ENCODE measurements at regions not wholly inside any gene's neighbourhood (a gene's known extent, or its start where the extent isn't known, plus 50 kb on each side); places are given as distances from the start of the nearest gene placed in this dataset.
A peak's percentile ranks its signal among the peaks of the same experiment; 100 is the strongest.

DNA sequence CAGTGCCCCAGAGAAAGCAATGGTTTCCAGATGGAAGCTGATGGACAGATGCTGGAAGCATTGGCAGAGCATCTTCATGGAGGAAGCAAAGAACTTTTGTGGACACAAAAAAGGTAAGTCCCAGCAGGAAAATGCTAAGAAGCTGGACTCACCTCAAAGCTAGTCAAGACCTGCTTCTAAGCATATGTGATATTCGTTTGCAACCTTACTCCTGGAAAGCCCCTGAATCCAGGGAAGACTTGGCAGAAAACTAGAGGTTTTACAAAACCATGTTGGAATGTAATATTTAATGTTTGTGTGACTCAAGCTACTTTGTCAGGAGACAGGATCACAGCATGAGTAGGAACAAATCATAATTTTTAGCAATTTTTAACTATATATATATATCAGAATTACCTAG is 288.2 kb downstream of the BCHE start:
- no peaks in the 10 kb centered on the region for H3K79me1 ChIP-seq (ENCODE audit: low read depth in 1 of 2, low read length in 2 of 2)
- H2BK120ac ChIP-seq (ENCODE audit: low read depth, low read length), result no peak overlapping the region
- H2AK5ac ChIP-seq (ENCODE audit: low read depth, low read length), result no peak overlapping the region
- intact Hi-C loops (cut with micrococcal nuclease), result no loop called here
- H3K14ac ChIP-seq (replicated peaks; ENCODE audit: low read depth, low read length), result no peak overlapping the region
- H3K9me3 ChIP-seq (ENCODE audit: control insufficient read depth, insufficient read depth, low read length), result peaks cover 1% of the 10 kb centered on the region; the same call in 1 of the 2 replicates
- no peaks in the 10 kb centered on the region for H3K4me1 ChIP-seq (ENCODE audit: control insufficient read depth, insufficient read depth, low read length)
- H3K4me2 ChIP-seq (ENCODE audit: low read depth, low read length), result no peak overlapping the region
- no peaks in the 10 kb centered on the region for H4K20me1 ChIP-seq (ENCODE audit: insufficient read depth, low read length)
- CTCF ChIA-PET, result no interaction called here
- no peak overlapping the region for H3K9ac ChIP-seq (ENCODE audit: low read depth, low read length)
- no peak overlapping the region for H3K56ac ChIP-seq (ENCODE audit: extremely low read depth, insufficient read depth, low read length)
- no CpG with 5 or more reads among the region's 1 CpG for WGBS, 2 experiments (ENCODE audit: extremely low coverage in 2 of 2, insufficient read length in 1 of 2)
- POLR2A ChIA-PET (ENCODE audit: unreplicated experiment), result no interaction called here
- H4K5ac ChIP-seq (ENCODE audit: low read depth, low read length), result no peak overlapping the region
- no peak overlapping the region for H2BK5ac ChIP-seq (ENCODE audit: low read depth, low read length, poor library complexity, severe bottlenecking)
- DNase-seq (peak; percentile 15), ATAC-seq (ENCODE audit: low read depth) (no peak)
- no peak overlapping the region for H4K91ac ChIP-seq (ENCODE audit: insufficient read depth, low read depth, low read length)
- no peak overlapping the region for H2BK15ac ChIP-seq (ENCODE audit: low read depth, low read length)
- no peak overlapping the region for H3K4me3 ChIP-seq (ENCODE audit: insufficient read depth, low read depth, low read length)
- H2AK9ac ChIP-seq (replicated peaks; ENCODE audit: low read depth, low read length, poor library complexity), result no peak overlapping the region
- H3K27ac ChIP-seq (ENCODE audit: insufficient read depth, low read length), result no peak overlapping the region
- no peak overlapping the region for H3K18ac ChIP-seq (ENCODE audit: low read depth, low read length)
- H3K23ac ChIP-seq (ENCODE audit: low read depth, low read length), result no peak overlapping the region
- no peaks in the 10 kb centered on the region for H3K36me3 ChIP-seq (ENCODE audit: control insufficient read depth, insufficient read depth, low read length)
- no peak overlapping the region for H2BK20ac ChIP-seq (ENCODE audit: low read depth, low read length)
- TF ChIP-seq MAZ (IDR thresholded peaks at IDR 0.05; ENCODE audit: borderline replicate concordance, low read depth, low read length) (no peak), RFX5 (IDR thresholded peaks at IDR 0.05; ENCODE audit: low read depth, low read length) (no peak), NFE2L2 (IDR thresholded peaks at IDR 0.05; ENCODE audit: low read depth, low read length) (no peak), POLR2A (IDR thresholded peaks at IDR 0.05; ENCODE audit: low read depth, low read length) (no peak), MXI1 (IDR thresholded peaks at IDR 0.05; ENCODE audit: borderline replicate concordance, low read depth, low read length) (no peak), CHD1 (IDR thresholded peaks at IDR 0.05; ENCODE audit: low read depth, low read length) (no peak), SMC3 (IDR thresholded peaks at IDR 0.05; ENCODE audit: low read depth, low read length) (no peak), CEBPB (IDR thresholded peaks at IDR 0.05; ENCODE audit: low read depth, low read length) (no peak), MAFK (IDR thresholded peaks at IDR 0.05; ENCODE audit: low read depth, low read length) (no peak), RAD21 (IDR thresholded peaks at IDR 0.05; ENCODE audit: low read length) (no peak), RCOR1 (IDR thresholded peaks at IDR 0.05; ENCODE audit: insufficient replicate concordance, low read length) (no peak)
- TF ChIP-seq, protein P1, sequence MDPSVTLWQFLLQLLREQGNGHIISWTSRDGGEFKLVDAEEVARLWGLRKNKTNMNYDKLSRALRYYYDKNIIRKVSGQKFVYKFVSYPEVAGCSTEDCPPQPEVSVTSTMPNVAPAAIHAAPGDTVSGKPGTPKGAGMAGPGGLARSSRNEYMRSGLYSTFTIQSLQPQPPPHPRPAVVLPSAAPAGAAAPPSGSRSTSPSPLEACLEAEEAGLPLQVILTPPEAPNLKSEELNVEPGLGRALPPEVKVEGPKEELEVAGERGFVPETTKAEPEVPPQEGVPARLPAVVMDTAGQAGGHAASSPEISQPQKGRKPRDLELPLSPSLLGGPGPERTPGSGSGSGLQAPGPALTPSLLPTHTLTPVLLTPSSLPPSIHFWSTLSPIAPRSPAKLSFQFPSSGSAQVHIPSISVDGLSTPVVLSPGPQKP (IDR thresholded peaks at IDR 0.05; ENCODE audit: borderline replicate concordance, low read depth, low read length), result no peak
- TF ChIP-seq, protein P2, sequence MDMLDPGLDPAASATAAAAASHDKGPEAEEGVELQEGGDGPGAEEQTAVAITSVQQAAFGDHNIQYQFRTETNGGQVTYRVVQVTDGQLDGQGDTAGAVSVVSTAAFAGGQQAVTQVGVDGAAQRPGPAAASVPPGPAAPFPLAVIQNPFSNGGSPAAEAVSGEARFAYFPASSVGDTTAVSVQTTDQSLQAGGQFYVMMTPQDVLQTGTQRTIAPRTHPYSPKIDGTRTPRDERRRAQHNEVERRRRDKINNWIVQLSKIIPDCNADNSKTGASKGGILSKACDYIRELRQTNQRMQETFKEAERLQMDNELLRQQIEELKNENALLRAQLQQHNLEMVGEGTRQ (IDR thresholded peaks at IDR 0.05; ENCODE audit: low read depth, low read length), result no peak
- TF ChIP-seq, protein P3, sequence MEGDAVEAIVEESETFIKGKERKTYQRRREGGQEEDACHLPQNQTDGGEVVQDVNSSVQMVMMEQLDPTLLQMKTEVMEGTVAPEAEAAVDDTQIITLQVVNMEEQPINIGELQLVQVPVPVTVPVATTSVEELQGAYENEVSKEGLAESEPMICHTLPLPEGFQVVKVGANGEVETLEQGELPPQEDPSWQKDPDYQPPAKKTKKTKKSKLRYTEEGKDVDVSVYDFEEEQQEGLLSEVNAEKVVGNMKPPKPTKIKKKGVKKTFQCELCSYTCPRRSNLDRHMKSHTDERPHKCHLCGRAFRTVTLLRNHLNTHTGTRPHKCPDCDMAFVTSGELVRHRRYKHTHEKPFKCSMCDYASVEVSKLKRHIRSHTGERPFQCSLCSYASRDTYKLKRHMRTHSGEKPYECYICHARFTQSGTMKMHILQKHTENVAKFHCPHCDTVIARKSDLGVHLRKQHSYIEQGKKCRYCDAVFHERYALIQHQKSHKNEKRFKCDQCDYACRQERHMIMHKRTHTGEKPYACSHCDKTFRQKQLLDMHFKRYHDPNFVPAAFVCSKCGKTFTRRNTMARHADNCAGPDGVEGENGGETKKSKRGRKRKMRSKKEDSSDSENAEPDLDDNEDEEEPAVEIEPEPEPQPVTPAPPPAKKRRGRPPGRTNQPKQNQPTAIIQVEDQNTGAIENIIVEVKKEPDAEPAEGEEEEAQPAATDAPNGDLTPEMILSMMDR (conservative IDR thresholded peaks at IDR 0.05; ENCODE audit: low read depth, low read length), result no peak
- H3K9me1 ChIP-seq (ENCODE audit: insufficient read depth, low read length), result no peaks in the 10 kb centered on the region
- dilution Hi-C loops (cut with HindIII; ENCODE audit: low sequenced_read_pairs, unreplicated experiment), result no loop called here
- in situ Hi-C loops (cut with MboI; ENCODE audit: low sequenced_read_pairs), result no loop called here
- no peak overlapping the region for H4K8ac ChIP-seq (ENCODE audit: low read depth in 2 of 2, low read length in 2 of 2)
- H3K27me3 ChIP-seq (ENCODE audit: control insufficient read depth, insufficient read depth, low read length), result no peaks in the 10 kb centered on the region
- BruUV-seq (replicated peaks), result no TSS peak
- H3K4ac ChIP-seq (ENCODE audit: low read depth, low read length), result no peak overlapping the region
- H2AFZ ChIP-seq (replicated peaks; ENCODE audit: low read length, poor library complexity), result no peak overlapping the region

All from IMR-90 (cell line).